HEK293 (cell line): ENCODE measurements at regions not wholly inside any gene's neighbourhood (a gene's known extent, or its start where the extent isn't known, plus 50 kb on each side); places are given as distances from the start of the nearest gene placed in this dataset.

ENCODE experiments used
- CTCF ChIA-PET: fragments of 350-600 bp; formaldehyde crosslinking; extraction: SDS; loops from one replicate; lab custom pipeline; 2021; ENCODE audit warnings: antibody characterized with exemption; lab: Yijun Ruan, JAX
- POLR2A ChIA-PET: fragments of 300-600 bp; formaldehyde crosslinking; extraction: SDS; loops from one replicate; lab custom pipeline; 2020; ENCODE audit warnings: antibody characterized with exemption, inconsistent platforms; lab: Yijun Ruan, JAX
- H3K27ac ChIP-seq: fragments of 200-500 bp; sonication (Bioruptor generic); 2 replicates; pipeline ENCODE4 v1.5.1; 2014; ENCODE audit warnings: low read depth, low read length, control low read depth, inconsistent platforms; ENCODE audit errors: extremely low read depth
- H3K36me3 ChIP-seq, 2 experiments: fragments of 200-500 bp in 1 of 2; sonication (Bioruptor generic) in 1 of 2; 1 replicate in 1 of 2; 2 replicates in 1 of 2; pipeline ENCODE4 v1.5.1; 2014 to 2017; ENCODE audit warnings: inconsistent platforms in 2 of 2, low read length in 2 of 2; ENCODE audit not compliant: control insufficient read depth in 2 of 2, insufficient read depth in 1 of 2
- H3K4me1 ChIP-seq: fragments of 200-500 bp; sonication (Bioruptor generic); 2 replicates; pipeline ENCODE4 v1.5.1; 2014; ENCODE audit warnings: mild to moderate bottlenecking, low read length, inconsistent platforms; ENCODE audit not compliant: control insufficient read depth, insufficient read depth
- H3K4me3 ChIP-seq: 2 replicates; pipeline ENCODE4 v1.5.1; 2011; ENCODE audit warnings: low read depth, mild to moderate bottlenecking, control low read depth, low read length, moderate library complexity
- H3K9me3 ChIP-seq: fragments of 200-500 bp; sonication (Bioruptor generic); 2 replicates; pipeline ENCODE4 v1.5.1; 2014; ENCODE audit warnings: low read depth, low read length, inconsistent platforms; ENCODE audit not compliant: control insufficient read depth, insufficient read depth
- EGR2 ChIP-seq: fragments of 450-650 bp; formaldehyde crosslinking; IDR thresholded peaks from 2 replicates; pipeline ENCODE4 v1.5.1; 2016; ENCODE audit warnings: low read depth, missing biosample characterization, missing genetic modification characterization
- KLF10 ChIP-seq: fragments of 450-650 bp; IDR thresholded peaks from 2 replicates; pipeline ENCODE4 v1.5.1; 2018; ENCODE audit warnings: missing biosample characterization, mild to moderate bottlenecking, missing genetic modification characterization
- WT1 ChIP-seq: fragments of 450-650 bp; formaldehyde crosslinking; IDR thresholded peaks from 2 replicates; pipeline ENCODE4 v1.5.1; 2016; ENCODE audit warnings: missing biosample characterization, missing genetic modification characterization
- ZFP37 ChIP-seq: fragments of 450-650 bp; formaldehyde crosslinking; IDR thresholded peaks from 2 replicates; pipeline ENCODE4 v1.5.1; 2016; ENCODE audit warnings: missing biosample characterization, missing genetic modification characterization
- ZFP69B ChIP-seq: fragments of 450-650 bp; formaldehyde crosslinking; IDR thresholded peaks from 2 replicates; pipeline ENCODE4 v1.5.1; 2016; ENCODE audit warnings: missing biosample characterization, missing genetic modification characterization
- ZNF10 ChIP-seq: fragments of 450-650 bp; formaldehyde crosslinking; IDR thresholded peaks from 2 replicates; pipeline ENCODE4 v1.5.1; 2017; ENCODE audit warnings: missing biosample characterization, missing genetic modification characterization
- ZNF133 ChIP-seq: fragments of 450-650 bp; formaldehyde crosslinking; IDR thresholded peaks from 2 replicates; pipeline ENCODE4 v1.5.1; 2016; ENCODE audit warnings: missing biosample characterization, missing genetic modification characterization
- ZNF169 ChIP-seq: fragments of 450-650 bp; formaldehyde crosslinking; IDR thresholded peaks from 2 replicates; pipeline ENCODE4 v1.5.1; 2016; ENCODE audit warnings: missing biosample characterization, missing genetic modification characterization
- ZNF19 ChIP-seq: fragments of 450-650 bp; formaldehyde crosslinking; IDR thresholded peaks from 2 replicates; pipeline ENCODE4; 2016; ENCODE audit warnings: missing biosample characterization, missing genetic modification characterization, low read depth
- ZNF223 ChIP-seq: fragments of 450-650 bp; formaldehyde crosslinking; IDR thresholded peaks from 2 replicates; pipeline ENCODE4 v1.5.1; 2016; ENCODE audit warnings: missing biosample characterization, missing genetic modification characterization
- ZNF26 ChIP-seq: fragments of 450-650 bp; formaldehyde crosslinking; IDR thresholded peaks from 2 replicates; pipeline ENCODE4 v1.5.1; 2016; ENCODE audit warnings: missing biosample characterization, missing genetic modification characterization
- ZNF280D ChIP-seq: fragments of 450-650 bp; formaldehyde crosslinking; IDR thresholded peaks from 2 replicates; pipeline ENCODE4 v1.5.1; 2016; ENCODE audit warnings: missing biosample characterization, missing genetic modification characterization
- ZNF549 ChIP-seq: fragments of 450-650 bp; IDR thresholded peaks from 2 replicates; pipeline ENCODE4 v1.5.1; 2018; ENCODE audit warnings: missing biosample characterization, missing genetic modification characterization, mild to moderate bottlenecking, inconsistent platforms, moderate library complexity
- ZNF580 ChIP-seq: fragments of 450-650 bp; formaldehyde crosslinking; IDR thresholded peaks from 2 replicates; pipeline ENCODE4 v1.5.1; 2016; ENCODE audit warnings: missing biosample characterization, missing genetic modification characterization
- ZNF624 ChIP-seq: fragments of 450-650 bp; formaldehyde crosslinking; IDR thresholded peaks from 2 replicates; pipeline ENCODE4 v1.5.1; 2017; ENCODE audit warnings: missing biosample characterization, missing genetic modification characterization
- ZNF670 ChIP-seq: fragments of 450-650 bp; formaldehyde crosslinking; IDR thresholded peaks from 2 replicates; pipeline ENCODE4 v1.5.1; 2016; ENCODE audit warnings: missing biosample characterization, missing genetic modification characterization, low read depth
- ZNF692 ChIP-seq: fragments of 450-650 bp; formaldehyde crosslinking; IDR thresholded peaks from 2 replicates; pipeline ENCODE4 v1.5.1; 2016; ENCODE audit warnings: missing biosample characterization, missing genetic modification characterization
- ZNF76 ChIP-seq: fragments of 450-650 bp; formaldehyde crosslinking; IDR thresholded peaks from 2 replicates; pipeline ENCODE4; 2016; ENCODE audit warnings: low read depth, missing biosample characterization, missing genetic modification characterization, borderline replicate concordance
- ZNF830 ChIP-seq: fragments of 450-650 bp; IDR thresholded peaks from 2 replicates; pipeline ENCODE4 v1.5.0; 2018; ENCODE audit warnings: missing biosample characterization, missing genetic modification characterization, low read depth, mild to moderate bottlenecking, moderate library complexity
- ZSCAN5A ChIP-seq: fragments of 450-650 bp; formaldehyde crosslinking; IDR thresholded peaks from 2 replicates; pipeline ENCODE4 v1.5.1; 2016; ENCODE audit warnings: missing biosample characterization, missing genetic modification characterization

- H3K4me1 ChIP-seq: no peaks in the 10 kb centered on the region
- H3K36me3 ChIP-seq: no peaks in the 10 kb centered on the region
- ChIA-PET POLR2A (no interaction called here), CTCF (no interaction called here)
- H3K4me3 ChIP-seq: no peak overlapping the region
- no peak overlapping the region for H3K27ac ChIP-seq
- TF ChIP-seq ZNF580 (tag by site-specific recombination): no peak
- no peak for TF ChIP-seq ZFP37 (tag by site-specific recombination)
- no peak for TF ChIP-seq ZNF169 (tag by site-specific recombination)
- TF ChIP-seq ZNF549 (tag by site-specific recombination): no peak
- no peak for TF ChIP-seq ZSCAN5A (tag by site-specific recombination)
- TF ChIP-seq ZNF76 (tag by site-specific recombination): no peak
- TF ChIP-seq ZNF223 (tag by site-specific recombination): no peak
- no peak for TF ChIP-seq ZNF624 (tag by site-specific recombination)
- no peak for TF ChIP-seq ZNF670 (tag by site-specific recombination)
- TF ChIP-seq WT1 (tag by site-specific recombination): no peak
- no peak for TF ChIP-seq ZNF133 (tag by site-specific recombination)
- TF ChIP-seq ZNF19 (tag by site-specific recombination): no peak
- no peak for TF ChIP-seq KLF10
- H3K9me3 ChIP-seq: no peaks in the 10 kb centered on the region
Observed at GRCh38 chr7:136480901-136481300, 387.6 kb upstream of the CHRM2 start.

- Histone ChIP-seq H3K27ac (no peak overlapping the region), H3K4me1 (no peaks in the 10 kb centered on the region), H3K36me3 (no peaks in the 10 kb centered on the region), H3K4me3 (no peak overlapping the region), H3K9me3 (no peaks in the 10 kb centered on the region)
- CTCF ChIA-PET: no interaction called here
- POLR2A ChIA-PET: no interaction called here
- TF ChIP-seq ZNF830 (tag by site-specific recombination): no peak
- no peak for TF ChIP-seq ZNF26 (tag by site-specific recombination)
- peak; percentile 86; the same call in 1 of the 2 replicates for TF ChIP-seq ZNF10 (tag by site-specific recombination)
- TF ChIP-seq ZFP69B (tag by site-specific recombination): no peak
- TF ChIP-seq EGR2: no peak
- no peak for TF ChIP-seq ZNF692
- no peak for TF ChIP-seq ZNF280D
Observed at GRCh38 chr7:136479922-136480321, 388.5 kb upstream of the CHRM2 start.
